CD8-positive, alpha-beta memory T cell (primary cell): ENCODE measurements at regions not wholly inside any gene's neighbourhood (a gene's known extent, or its start where the extent isn't known, plus 50 kb on each side); places are given as distances from the start of the nearest gene placed in this dataset.
"Not testable (repeated sequence)": the region's sequence is repeated elsewhere in the genome, so short reads cannot be mapped to it uniquely, and the experiment has no call there.

Source experiments
- CTCF ChIA-PET: fragments of 350-600 bp; sonication (Branson Sonifier 250); formaldehyde crosslinking; loops from one replicate; lab custom pipeline; 2021; ENCODE audit warnings: antibody characterized with exemption; lab: Charles Lee
- POLR2A ChIA-PET: fragments of 350-600 bp; sonication (Branson Sonifier 250); formaldehyde crosslinking; loops from one replicate; lab custom pipeline; 2021; ENCODE audit warnings: antibody characterized with exemption; lab: Charles Lee
- DNase-seq, 5 donors: peaks; one replicate each; pipeline versions ENCODE4 v3.0.0 to v3.0.0-alpha.2; 2020 to 2022; ENCODE audit warnings: mixed read lengths in 1 of 5
- H3K27ac ChIP-seq: one replicate; pipeline ENCODE4 v1.7.0; 2013; ENCODE audit warnings: low read depth, mild to moderate bottlenecking, low read length, moderate library complexity
- H3K27me3 ChIP-seq: 2 replicates; pipeline ENCODE4 v1.7.0; 2013; ENCODE audit warnings: low read length, mild to moderate bottlenecking; ENCODE audit not compliant: insufficient read depth, poor library complexity, severe bottlenecking
- H3K36me3 ChIP-seq: 2 replicates; pipeline ENCODE4 v1.7.0; 2013; ENCODE audit warnings: mild to moderate bottlenecking, low read length, moderate library complexity; ENCODE audit not compliant: insufficient read depth
- H3K4me1 ChIP-seq: 2 replicates; pipeline ENCODE4 v1.7.0; 2013; ENCODE audit warnings: mild to moderate bottlenecking, low read length, moderate library complexity; ENCODE audit not compliant: insufficient read depth
- H3K4me3 ChIP-seq: 2 replicates; pipeline ENCODE4 v1.7.0; 2013; ENCODE audit warnings: mild to moderate bottlenecking, low read length
- H3K9me3 ChIP-seq: 2 replicates; pipeline ENCODE4 v1.7.0; 2013; ENCODE audit warnings: mild to moderate bottlenecking, low read length
- H3K27ac Mint-ChIP-seq, 8 donors: one replicate each; pipeline ENCODE4 v1.8.0; 2020 to 2021; ENCODE audit warnings: mixed read lengths in 8 of 8, mild to moderate bottlenecking in 6 of 8, inconsistent platforms in 3 of 8, moderate library complexity in 3 of 8
- H3K27me3 Mint-ChIP-seq, 2 donors: one replicate each; pipeline ENCODE4 v1.8.0; 2020 to 2021; ENCODE audit warnings: mixed read lengths in 2 of 2, mild to moderate bottlenecking in 1 of 2, moderate library complexity in 1 of 2
- H3K36me3 Mint-ChIP-seq, 3 donors: one replicate each; pipeline ENCODE4 v1.8.0; 2020 to 2021; ENCODE audit warnings: mixed read lengths in 3 of 3, inconsistent platforms in 1 of 3, mild to moderate bottlenecking in 1 of 3
- H3K4me1 Mint-ChIP-seq, 3 donors: one replicate each; pipeline ENCODE4 v1.8.0; 2020 to 2021; ENCODE audit warnings: mixed read lengths in 3 of 3, inconsistent platforms in 1 of 3, mild to moderate bottlenecking in 1 of 3
- H3K4me3 Mint-ChIP-seq, 7 donors: one replicate each; pipeline ENCODE4 v1.8.0; 2020 to 2021; ENCODE audit warnings: mixed read lengths in 7 of 7, mild to moderate bottlenecking in 6 of 7, moderate library complexity in 4 of 7, inconsistent platforms in 2 of 7
- H3K9me3 Mint-ChIP-seq, 5 donors: one replicate each; pipeline ENCODE4 v1.8.0; 2020 to 2022; ENCODE audit warnings: mixed read lengths in 5 of 5, mild to moderate bottlenecking in 3 of 5, moderate library complexity in 2 of 5, inconsistent platforms in 1 of 5

DNA sequence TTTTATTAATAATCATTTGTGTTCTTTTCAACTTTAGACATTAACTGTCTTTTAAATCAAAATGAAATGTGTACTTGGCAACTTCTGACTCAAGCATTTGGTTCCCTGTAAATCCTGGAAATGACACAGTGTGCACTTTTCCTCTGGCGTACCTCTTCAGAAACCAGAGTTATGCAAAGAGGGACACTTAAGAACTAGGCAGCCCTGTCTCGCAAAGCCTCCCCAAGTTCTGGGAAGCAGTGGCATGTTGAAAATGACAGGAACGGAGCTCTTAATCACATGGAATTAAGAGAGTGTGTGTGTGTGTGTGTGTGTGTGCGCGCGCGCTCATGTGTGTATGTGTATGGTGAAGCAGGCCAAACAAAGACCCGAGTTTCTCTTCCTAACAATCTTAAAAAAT lies 707.4 kb downstream of the MECOM start:
- Histone ChIP-seq H3K36me3 (no peaks in the 10 kb centered on the region), H3K27ac (no peak overlapping the region), H3K4me3 (no peak overlapping the region), H3K4me1 (no peaks in the 10 kb centered on the region), H3K9me3 (no peaks in the 10 kb centered on the region), H3K27me3 (no peaks in the 10 kb centered on the region)
- H3K4me1 Mint-ChIP-seq, result no peaks in the 10 kb centered on the region
- peaks cover 0 to 6% (median 3%) of the 10 kb centered on the region in 5 donors for H3K9me3 Mint-ChIP-seq
- CTCF ChIA-PET, result no interaction called here
- no peaks in the 10 kb centered on the region for H3K36me3 Mint-ChIP-seq
- POLR2A ChIA-PET, result no interaction called here
- H3K4me3 Mint-ChIP-seq, result no peak overlapping the region
- H3K27ac Mint-ChIP-seq, result no peak overlapping the region
- DNase-seq, result no peak
- H3K27me3 Mint-ChIP-seq, result no peaks in the 10 kb centered on the region

DNA sequence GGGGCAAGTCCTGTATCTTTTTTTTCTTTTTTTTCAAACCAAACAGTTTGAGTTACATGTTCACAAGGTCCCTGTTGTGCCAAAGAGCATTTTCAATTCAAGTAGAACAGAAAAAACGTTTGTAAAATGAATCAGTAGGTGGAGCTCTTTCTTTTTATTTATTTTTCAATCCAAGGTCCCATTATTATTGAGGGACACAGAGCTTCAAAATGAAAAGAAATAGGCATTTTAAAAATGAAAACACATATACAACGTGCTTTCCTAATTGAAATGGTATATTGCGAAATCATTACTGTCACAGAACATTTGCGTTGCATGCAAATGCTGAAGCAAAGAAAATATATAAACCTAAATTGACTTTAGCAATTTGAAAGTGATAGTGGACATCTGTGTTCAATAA lies 711.0 kb downstream of the MECOM start:
- POLR2A ChIA-PET, result no interaction called here
- H3K4me1 ChIP-seq, result no peaks in the 10 kb centered on the region
- no peaks in the 10 kb centered on the region for H3K27me3 ChIP-seq
- Mint-ChIP-seq H3K9me3 (peaks cover 0 to 6% (median 3%) of the 10 kb centered on the region in 5 donors), H3K27ac (no peak overlapping the region), H3K36me3 (no peaks in the 10 kb centered on the region), H3K4me3 (no peak overlapping the region), H3K27me3 (no peaks in the 10 kb centered on the region), H3K4me1 (no peaks in the 10 kb centered on the region)
- no peak overlapping the region for H3K27ac ChIP-seq
- H3K9me3 ChIP-seq, result no peaks in the 10 kb centered on the region
- DNase-seq, result no peak
- H3K36me3 ChIP-seq, result no peaks in the 10 kb centered on the region
- no peak overlapping the region for H3K4me3 ChIP-seq
- CTCF ChIA-PET, result no interaction called here

DNA sequence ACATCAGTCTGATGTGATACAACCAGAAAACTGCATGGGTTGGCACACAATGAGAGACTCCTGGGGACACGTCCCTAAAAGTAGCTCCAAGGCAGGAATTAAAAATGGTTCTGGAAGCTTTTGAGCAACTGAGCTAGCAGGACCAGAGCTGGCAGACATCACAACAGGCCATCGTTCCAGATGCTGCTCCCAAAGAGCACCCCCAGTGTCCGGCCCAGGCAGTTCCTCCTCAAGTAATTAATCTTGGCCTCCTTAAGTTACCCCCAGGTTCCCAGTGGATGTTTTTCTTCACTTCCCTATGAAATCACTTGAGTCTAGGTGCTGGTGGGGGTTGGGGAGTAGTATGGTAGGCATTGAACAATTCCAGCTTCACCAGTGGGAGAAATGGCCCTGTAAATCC lies 711.6 kb downstream of the MECOM start:
- H3K36me3 ChIP-seq, result no peaks in the 10 kb centered on the region
- no peaks in the 10 kb centered on the region for H3K9me3 ChIP-seq
- DNase-seq, result no peak
- Mint-ChIP-seq H3K4me1 (no peaks in the 10 kb centered on the region), H3K9me3 (peaks cover 0 to 9% (median 3%) of the 10 kb centered on the region in 5 donors), H3K36me3 (no peaks in the 10 kb centered on the region), H3K27me3 (no peaks in the 10 kb centered on the region), H3K27ac (no peak overlapping the region), H3K4me3 (no peak overlapping the region)
- ChIA-PET POLR2A (no interaction called here), CTCF (no interaction called here)
- no peaks in the 10 kb centered on the region for H3K4me1 ChIP-seq
- no peak overlapping the region for H3K4me3 ChIP-seq
- no peaks in the 10 kb centered on the region for H3K27me3 ChIP-seq
- H3K27ac ChIP-seq, result no peak overlapping the region

DNA sequence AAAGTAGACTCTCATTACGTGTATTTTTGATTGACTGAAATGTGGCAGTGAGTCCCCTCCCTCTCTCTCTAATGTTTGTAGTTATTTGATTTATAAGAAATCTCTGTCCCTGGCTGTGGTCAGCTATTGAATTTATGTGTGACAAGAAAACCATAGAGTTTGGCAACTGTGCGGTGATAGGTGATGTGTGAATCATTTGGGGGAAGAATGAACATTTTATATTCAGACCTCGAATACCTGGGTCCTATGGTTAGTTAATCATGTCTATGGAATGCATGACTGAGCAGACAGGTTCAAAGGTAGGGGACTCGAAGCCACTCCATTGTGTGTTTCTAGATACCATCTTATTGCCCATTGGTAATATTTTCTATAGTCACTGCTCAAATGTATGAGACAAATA lies 712.1 kb downstream of the MECOM start:
- ChIA-PET POLR2A (no interaction called here), CTCF (no interaction called here)
- no peak overlapping the region for H3K27ac ChIP-seq
- H3K36me3 ChIP-seq, result no peaks in the 10 kb centered on the region
- DNase-seq, result no peak
- Mint-ChIP-seq H3K9me3 (peaks cover 0 to 9% (median 4%) of the 10 kb centered on the region in 5 donors), H3K27ac (no peak overlapping the region), H3K27me3 (no peaks in the 10 kb centered on the region), H3K4me1 (no peaks in the 10 kb centered on the region), H3K36me3 (no peaks in the 10 kb centered on the region), H3K4me3 (no peak overlapping the region)
- H3K4me3 ChIP-seq, result no peak overlapping the region
- no peaks in the 10 kb centered on the region for H3K4me1 ChIP-seq
- H3K27me3 ChIP-seq, result no peaks in the 10 kb centered on the region
- H3K9me3 ChIP-seq, result no peaks in the 10 kb centered on the region

DNA sequence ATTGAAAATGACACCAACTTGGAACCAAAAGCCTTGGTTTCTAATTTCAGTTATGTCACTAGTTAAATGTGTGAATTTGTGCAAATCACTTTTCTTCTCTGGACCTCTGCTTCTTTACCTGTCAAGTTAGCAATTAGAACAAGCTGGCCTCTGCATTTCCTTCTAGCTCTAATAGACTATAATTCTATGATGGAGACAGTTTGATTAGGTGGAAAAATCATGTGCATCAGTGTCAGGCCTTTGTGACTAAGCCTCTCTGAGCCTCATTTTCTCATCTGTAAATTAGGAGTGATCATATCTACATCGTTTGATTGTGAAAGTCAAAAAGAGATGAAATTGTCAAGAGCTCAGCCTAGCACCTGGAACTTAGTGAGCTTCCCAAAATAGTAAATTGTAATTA lies 712.9 kb downstream of the MECOM start:
- Mint-ChIP-seq H3K27me3 (no peaks in the 10 kb centered on the region), H3K36me3 (no peaks in the 10 kb centered on the region), H3K27ac (no peak overlapping the region), H3K4me1 (no peaks in the 10 kb centered on the region), H3K9me3 (peaks cover 0 to 9% (median 4%) of the 10 kb centered on the region in 5 donors), H3K4me3 (no peak overlapping the region)
- no peak overlapping the region for H3K27ac ChIP-seq
- POLR2A ChIA-PET, result no interaction called here
- no peaks in the 10 kb centered on the region for H3K36me3 ChIP-seq
- no peak overlapping the region for H3K4me3 ChIP-seq
- H3K9me3 ChIP-seq, result no peaks in the 10 kb centered on the region
- DNase-seq, result no peak
- CTCF ChIA-PET, result no interaction called here
- H3K4me1 ChIP-seq, result no peaks in the 10 kb centered on the region
- no peaks in the 10 kb centered on the region for H3K27me3 ChIP-seq

DNA sequence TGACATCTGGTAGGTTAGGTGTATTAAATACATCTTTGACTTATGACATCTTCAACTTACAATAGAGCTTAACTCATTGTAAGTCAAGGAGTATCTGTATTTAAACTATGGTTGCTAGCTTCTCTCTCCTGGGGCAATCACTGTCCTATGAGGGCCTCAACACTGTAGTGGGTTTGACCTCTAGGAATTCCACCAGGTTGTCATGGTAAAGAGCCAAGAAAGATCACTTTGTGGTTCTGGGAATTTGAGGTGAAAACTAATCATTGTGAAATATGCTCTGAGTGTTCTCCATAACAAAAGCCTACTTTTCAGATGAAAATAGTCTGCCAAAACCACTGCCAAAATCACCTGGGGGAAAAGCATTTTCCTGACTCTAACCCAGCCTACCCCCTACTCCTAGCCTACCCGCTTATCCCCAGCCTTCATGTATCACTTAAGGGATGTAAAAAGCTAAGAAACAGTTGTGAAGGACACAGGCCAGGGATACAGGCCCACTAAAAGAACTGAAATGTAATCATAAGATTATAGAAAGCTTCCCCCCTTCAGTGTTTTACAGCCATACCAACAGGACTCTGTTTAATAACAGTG lies 723.8 kb downstream of the MECOM start:
- ChIA-PET POLR2A (no interaction called here), CTCF (no interaction called here)
- H3K4me1 Mint-ChIP-seq, result no peaks in the 10 kb centered on the region
- Histone ChIP-seq H3K27ac (no peak overlapping the region), H3K4me3 (no peak overlapping the region), H3K36me3 (no peaks in the 10 kb centered on the region), H3K4me1 (no peaks in the 10 kb centered on the region), H3K9me3 (no peaks in the 10 kb centered on the region), H3K27me3 (no peaks in the 10 kb centered on the region)
- H3K4me3 Mint-ChIP-seq, result no peak overlapping the region
- H3K27me3 Mint-ChIP-seq, result no peaks in the 10 kb centered on the region
- H3K27ac Mint-ChIP-seq, result no peak overlapping the region
- no peaks in the 10 kb centered on the region for H3K36me3 Mint-ChIP-seq
- H3K9me3 Mint-ChIP-seq, result peaks cover 0 to 21% (median 2%) of the 10 kb centered on the region in 5 donors
- no peak for DNase-seq

DNA sequence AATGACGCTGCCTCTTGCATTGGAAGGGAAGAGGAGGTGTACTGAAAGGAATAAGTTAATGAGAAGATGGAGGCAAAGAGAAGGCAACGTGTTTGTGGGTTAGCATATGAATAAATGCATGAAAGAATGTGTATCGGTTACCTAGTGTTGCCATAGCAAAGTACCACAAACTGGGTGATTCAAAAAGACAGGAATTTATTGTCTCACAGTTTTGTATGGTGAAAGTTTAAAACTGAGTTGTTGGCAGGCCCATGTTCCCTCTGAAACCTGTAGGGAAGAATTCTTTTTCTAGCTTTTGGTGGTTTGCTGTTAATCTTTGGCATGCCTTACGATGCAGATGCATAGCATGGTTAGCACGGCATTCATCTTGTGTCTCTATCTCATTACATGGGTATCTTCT lies 729.9 kb downstream of the MECOM start:
- Histone ChIP-seq H3K27me3 (no peaks in the 10 kb centered on the region), H3K9me3 (no peaks in the 10 kb centered on the region), H3K27ac (no peak overlapping the region), H3K4me1 (no peaks in the 10 kb centered on the region), H3K4me3 (no peak overlapping the region), H3K36me3 (no peaks in the 10 kb centered on the region)
- H3K9me3 Mint-ChIP-seq, result peaks cover 0 to 19% (median 12%) of the 10 kb centered on the region in 5 donors
- POLR2A ChIA-PET, result no interaction called here
- no peak for DNase-seq
- H3K27me3 Mint-ChIP-seq, result no peaks in the 10 kb centered on the region
- no peak overlapping the region for H3K27ac Mint-ChIP-seq
- no peaks in the 10 kb centered on the region for H3K4me1 Mint-ChIP-seq
- CTCF ChIA-PET, result no interaction called here
- no peak overlapping the region for H3K4me3 Mint-ChIP-seq
- no peaks in the 10 kb centered on the region for H3K36me3 Mint-ChIP-seq

DNA sequence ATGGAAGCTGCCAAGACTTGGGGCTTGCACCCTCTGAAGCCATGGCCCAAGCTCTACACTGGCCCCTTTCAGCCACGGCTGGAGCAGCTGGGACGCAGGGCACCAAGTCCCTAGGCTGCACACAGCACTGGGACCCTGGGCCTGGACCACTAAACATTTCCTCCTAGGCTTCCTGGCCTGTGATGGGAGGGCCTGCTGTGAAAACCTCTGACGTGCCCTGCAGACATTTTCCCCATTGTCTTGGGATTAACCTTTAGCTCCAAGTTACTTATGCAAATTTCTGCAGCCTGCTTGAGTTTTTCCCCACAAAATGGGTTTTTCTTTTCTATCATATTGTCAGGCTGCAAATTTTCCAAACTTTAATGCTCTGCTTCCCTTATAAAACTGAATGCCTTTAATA lies 733.5 kb downstream of the MECOM start:
- DNase-seq, H3K9me3 ChIP-seq, H3K4me1 Mint-ChIP-seq, H3K4me1 ChIP-seq, POLR2A ChIA-PET, CTCF ChIA-PET, H3K36me3 Mint-ChIP-seq, H3K27me3 ChIP-seq, H3K27ac ChIP-seq, H3K36me3 ChIP-seq, H3K4me3 Mint-ChIP-seq, H3K27me3 Mint-ChIP-seq, H3K4me3 ChIP-seq: not testable (repeated sequence)
- Mint-ChIP-seq H3K27ac (peak overlapping the region in 1 of 8 donors; percentile 18), H3K9me3 (peaks cover 4 to 18% (median 10%) of the 10 kb centered on the region in 5 donors)

DNA sequence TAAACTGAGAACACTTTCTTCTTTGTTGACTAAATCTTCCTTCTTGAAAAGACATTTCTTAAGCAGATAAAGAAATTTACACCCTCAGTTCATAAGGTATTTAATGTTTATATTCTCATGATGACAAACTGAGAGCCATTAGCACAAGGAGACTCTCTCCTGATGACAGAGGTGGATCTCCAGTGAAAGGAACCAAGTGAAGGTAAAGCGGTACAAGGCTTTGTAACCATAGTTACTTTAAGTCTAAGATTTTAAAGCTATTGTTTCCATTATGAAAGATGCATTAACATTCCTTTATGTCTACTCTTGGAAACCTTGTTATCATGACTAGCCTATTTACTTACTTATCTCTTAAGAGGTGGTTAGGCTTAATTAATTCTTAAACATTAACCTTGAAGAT lies 737.1 kb downstream of the MECOM start:
- H3K27me3 Mint-ChIP-seq, result no peaks in the 10 kb centered on the region
- Histone ChIP-seq H3K27ac (no peak overlapping the region), H3K4me1 (no peaks in the 10 kb centered on the region), H3K9me3 (no peaks in the 10 kb centered on the region), H3K36me3 (no peaks in the 10 kb centered on the region), H3K27me3 (no peaks in the 10 kb centered on the region), H3K4me3 (no peak overlapping the region)
- no peak overlapping the region for H3K27ac Mint-ChIP-seq
- H3K36me3 Mint-ChIP-seq, result no peaks in the 10 kb centered on the region
- H3K9me3 Mint-ChIP-seq, result peaks cover 0 to 8% (median 6%) of the 10 kb centered on the region in 5 donors
- no peak for DNase-seq
- ChIA-PET POLR2A (no interaction called here), CTCF (no interaction called here)
- no peaks in the 10 kb centered on the region for H3K4me1 Mint-ChIP-seq
- H3K4me3 Mint-ChIP-seq, result no peak overlapping the region
